Upper lobe of right lung (tissue), 1 donor: ENCODE measurements at regions not wholly inside any gene's neighbourhood (a gene's known extent, or its start where the extent isn't known, plus 50 kb on each side); places are given as distances from the start of the nearest gene placed in this dataset.
"Not testable (repeated sequence)": the region's sequence is repeated elsewhere in the genome, so short reads cannot be mapped to it uniquely, and the experiment has no call there.

Experiments used
- ATAC-seq: fragments of 200-7000 bp; cut with Tn5 transposase; one replicate; pipeline ENCODE4 v1.9.1; 2020; ENCODE audit warnings: mild to moderate bottlenecking, moderate library complexity
- DNase-seq: peaks from one replicate; pipeline ENCODE4 v3.0.0-alpha.2; 2020
- H3K27ac ChIP-seq: fragments of 200-600 bp; one replicate; pipeline ENCODE4 v1.8.0; 2022
- H3K27me3 ChIP-seq: fragments of 200-600 bp; one replicate; pipeline ENCODE4 v1.8.0; 2022; ENCODE audit warnings: mild to moderate bottlenecking
- H3K36me3 ChIP-seq: fragments of 200-600 bp; one replicate; pipeline ENCODE4 v1.8.0; 2022
- H3K4me1 ChIP-seq: fragments of 200-600 bp; one replicate; pipeline ENCODE4 v1.8.0; 2022
- H3K4me3 ChIP-seq: fragments of 200-600 bp; one replicate; pipeline ENCODE4 v1.8.0; 2022; ENCODE audit warnings: mild to moderate bottlenecking
- H3K9me3 ChIP-seq: fragments of 200-600 bp; one replicate; pipeline ENCODE4 v1.8.0; 2022
- intact Hi-C: fragments of 100-400 bp; cut with DNase I; formaldehyde crosslinking; loops from one replicate; pipeline ENCODE4 v1.11.0; 2022
- TF ChIP-seq, protein P1 (sequence below): fragments of 200-600 bp; IDR thresholded peaks from one replicate; pipeline ENCODE4 v1.8.0; 2022; ENCODE audit warnings: antibody characterized with exemption
- donor health status: DM: no; HTN: yes; CAD: no; lungs with severe emphysema.

DNA sequence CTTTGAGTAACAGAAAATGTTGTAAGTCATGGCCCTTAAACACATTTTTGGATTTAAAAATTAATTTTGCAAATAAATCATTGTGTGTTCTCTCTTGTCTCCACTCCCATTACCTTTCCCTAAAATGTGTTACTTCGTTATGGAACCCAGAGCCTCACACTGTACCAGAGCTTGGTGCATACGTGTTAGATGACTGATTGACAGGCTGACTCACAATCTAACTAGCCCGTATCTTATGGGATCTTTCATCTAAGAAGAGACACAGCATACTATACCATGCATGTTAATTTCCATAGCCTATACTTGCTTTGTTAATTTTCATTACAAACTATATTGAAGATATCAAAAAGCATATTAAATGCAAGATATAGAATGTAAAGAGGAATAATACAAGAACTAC lies 87.1 kb downstream of the SPRY4 start:
- H3K27me3 ChIP-seq: no peaks in the 10 kb centered on the region
- no peaks in the 10 kb centered on the region for H3K4me1 ChIP-seq
- no peak for DNase-seq
- no peaks in the 10 kb centered on the region for H3K36me3 ChIP-seq
- ATAC-seq: no peak
- TF ChIP-seq, protein P1, sequence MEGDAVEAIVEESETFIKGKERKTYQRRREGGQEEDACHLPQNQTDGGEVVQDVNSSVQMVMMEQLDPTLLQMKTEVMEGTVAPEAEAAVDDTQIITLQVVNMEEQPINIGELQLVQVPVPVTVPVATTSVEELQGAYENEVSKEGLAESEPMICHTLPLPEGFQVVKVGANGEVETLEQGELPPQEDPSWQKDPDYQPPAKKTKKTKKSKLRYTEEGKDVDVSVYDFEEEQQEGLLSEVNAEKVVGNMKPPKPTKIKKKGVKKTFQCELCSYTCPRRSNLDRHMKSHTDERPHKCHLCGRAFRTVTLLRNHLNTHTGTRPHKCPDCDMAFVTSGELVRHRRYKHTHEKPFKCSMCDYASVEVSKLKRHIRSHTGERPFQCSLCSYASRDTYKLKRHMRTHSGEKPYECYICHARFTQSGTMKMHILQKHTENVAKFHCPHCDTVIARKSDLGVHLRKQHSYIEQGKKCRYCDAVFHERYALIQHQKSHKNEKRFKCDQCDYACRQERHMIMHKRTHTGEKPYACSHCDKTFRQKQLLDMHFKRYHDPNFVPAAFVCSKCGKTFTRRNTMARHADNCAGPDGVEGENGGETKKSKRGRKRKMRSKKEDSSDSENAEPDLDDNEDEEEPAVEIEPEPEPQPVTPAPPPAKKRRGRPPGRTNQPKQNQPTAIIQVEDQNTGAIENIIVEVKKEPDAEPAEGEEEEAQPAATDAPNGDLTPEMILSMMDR: no peak
- no peaks in the 10 kb centered on the region for H3K9me3 ChIP-seq
- no peak overlapping the region for H3K4me3 ChIP-seq
- intact Hi-C loops: no loop called here
- H3K27ac ChIP-seq: no peak overlapping the region

DNA sequence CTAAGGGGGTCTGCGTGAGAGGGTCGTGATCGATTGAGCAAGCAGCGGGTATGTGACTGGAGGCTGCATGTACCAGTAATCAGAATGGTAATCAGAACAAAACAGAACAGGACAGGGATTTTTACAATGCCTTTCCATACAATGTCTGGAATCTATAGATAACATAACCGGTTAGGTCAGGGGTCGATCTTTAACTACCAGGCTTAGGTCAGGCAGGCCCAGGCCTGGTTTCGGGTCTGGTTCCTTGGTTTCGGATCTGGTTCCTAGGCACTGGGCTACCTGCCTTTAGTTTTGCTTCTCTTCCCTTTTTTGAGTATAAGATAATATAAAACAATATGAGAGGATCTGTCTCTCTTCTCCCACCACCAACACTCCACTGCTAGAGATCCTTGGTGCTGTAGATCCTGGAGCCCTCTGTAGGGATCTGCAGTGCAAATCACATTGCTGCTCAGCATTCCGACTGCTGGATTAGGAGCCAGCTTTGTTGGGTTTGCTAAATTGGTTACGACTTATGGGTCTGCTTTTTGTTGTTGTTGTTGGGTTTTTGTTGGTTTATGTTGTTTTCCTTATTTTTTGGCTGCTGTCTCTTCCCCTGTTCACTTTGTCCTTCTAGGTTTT lies 88.0 kb downstream of the SPRY4 start:
- H3K4me1 ChIP-seq, DNase-seq, H3K27me3 ChIP-seq, H3K27ac ChIP-seq, ATAC-seq, intact Hi-C loops, H3K4me3 ChIP-seq, H3K9me3 ChIP-seq, H3K36me3 ChIP-seq: not testable (repeated sequence)

DNA sequence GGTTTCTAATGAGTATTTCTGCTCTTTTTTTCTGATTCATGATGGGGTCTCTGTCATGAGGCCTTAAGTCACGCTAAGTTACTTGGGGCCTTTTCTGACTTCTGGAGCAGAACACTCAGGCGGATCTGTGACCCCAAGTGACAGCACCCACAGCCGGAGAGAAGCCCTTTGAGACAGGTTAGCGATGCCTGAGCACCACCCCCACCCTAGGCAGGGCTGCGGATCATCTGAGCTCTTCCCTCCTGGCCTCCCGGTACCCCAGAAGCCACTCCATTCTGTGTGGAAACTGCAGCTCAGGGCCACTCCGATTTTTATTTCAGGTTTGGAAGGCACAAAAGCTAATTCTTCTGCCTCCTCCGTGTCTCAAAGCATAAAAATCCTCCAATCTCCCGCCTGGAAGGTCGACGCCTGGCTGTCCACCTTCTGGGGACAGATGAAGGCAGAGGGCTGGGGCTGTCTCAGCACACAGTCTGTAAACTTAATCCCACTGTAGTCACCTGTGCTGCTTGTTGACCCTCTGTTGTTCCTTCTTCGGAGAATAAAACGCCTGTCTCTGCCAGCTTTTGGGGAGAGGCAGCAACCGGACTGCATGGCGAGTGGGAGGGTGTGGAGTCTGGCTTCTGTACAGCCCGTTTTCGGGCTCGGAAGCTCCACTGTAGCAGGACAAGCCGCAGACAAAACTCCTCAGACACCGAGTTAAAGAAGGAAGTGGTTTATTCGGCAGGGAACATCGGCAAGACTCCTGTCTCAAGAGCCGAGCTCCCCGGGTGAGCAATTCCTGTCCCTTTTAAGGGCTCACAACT lies 88.8 kb downstream of the SPRY4 start:
- intact Hi-C loops: no loop called here
- H3K27ac ChIP-seq: no peak overlapping the region
- no peak for ATAC-seq

DNA sequence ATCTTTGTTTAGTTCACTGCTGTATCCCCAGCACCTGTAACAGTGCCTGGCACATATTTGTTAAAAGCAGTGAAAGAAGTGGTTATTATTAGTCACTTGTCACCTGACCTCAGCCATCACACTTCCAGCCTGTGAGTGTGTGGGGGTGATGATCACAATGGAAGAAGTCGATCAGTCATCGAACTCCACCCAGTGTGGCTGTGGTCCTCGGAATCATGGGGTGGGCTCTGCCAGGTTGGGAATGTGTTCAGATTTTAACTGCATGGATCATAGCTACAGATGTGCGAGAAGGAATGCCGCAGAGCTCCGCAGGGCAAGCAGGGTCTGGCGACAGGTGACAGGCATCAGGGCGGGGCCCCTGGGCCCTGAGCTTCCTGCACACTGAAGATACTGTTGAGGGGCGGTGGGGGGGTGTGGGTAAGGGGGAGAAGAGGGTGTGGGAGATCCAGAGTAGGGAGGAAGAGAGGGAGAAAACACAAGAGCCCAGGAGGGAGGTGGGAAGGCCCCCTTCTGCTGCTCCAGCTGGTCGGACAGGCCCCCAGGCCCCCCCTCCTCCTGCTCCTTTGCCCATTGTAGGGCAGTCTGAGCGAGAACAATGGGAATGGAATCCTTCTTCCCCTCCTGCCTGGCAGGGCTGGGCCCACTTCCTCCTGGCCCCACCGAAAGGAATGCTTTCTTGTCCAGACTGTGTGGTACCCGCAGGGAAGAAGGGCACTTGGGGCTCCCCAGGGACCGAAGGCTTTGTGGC lies 89.6 kb downstream of the SPRY4 start:
- ATAC-seq (peak; percentile 30), DNase-seq (no peak)
- no peaks in the 10 kb centered on the region for H3K9me3 ChIP-seq
- intact Hi-C loops: no loop called here
- H3K36me3 ChIP-seq: no peaks in the 10 kb centered on the region
- TF ChIP-seq, protein P1: no peak
- H3K4me1 ChIP-seq: no peaks in the 10 kb centered on the region
- H3K27me3 ChIP-seq: no peaks in the 10 kb centered on the region
- no peak overlapping the region for H3K4me3 ChIP-seq
- no peak overlapping the region for H3K27ac ChIP-seq

More for the DNA sequence above, 88.8 kb downstream of the SPRY4 start:
- no peaks in the 10 kb centered on the region for H3K27me3 ChIP-seq
- no peaks in the 10 kb centered on the region for H3K9me3 ChIP-seq
- H3K4me1 ChIP-seq: no peaks in the 10 kb centered on the region
- TF ChIP-seq, protein P1: no peak
- no peak for DNase-seq
- H3K36me3 ChIP-seq: no peaks in the 10 kb centered on the region
- no peak overlapping the region for H3K4me3 ChIP-seq

DNA sequence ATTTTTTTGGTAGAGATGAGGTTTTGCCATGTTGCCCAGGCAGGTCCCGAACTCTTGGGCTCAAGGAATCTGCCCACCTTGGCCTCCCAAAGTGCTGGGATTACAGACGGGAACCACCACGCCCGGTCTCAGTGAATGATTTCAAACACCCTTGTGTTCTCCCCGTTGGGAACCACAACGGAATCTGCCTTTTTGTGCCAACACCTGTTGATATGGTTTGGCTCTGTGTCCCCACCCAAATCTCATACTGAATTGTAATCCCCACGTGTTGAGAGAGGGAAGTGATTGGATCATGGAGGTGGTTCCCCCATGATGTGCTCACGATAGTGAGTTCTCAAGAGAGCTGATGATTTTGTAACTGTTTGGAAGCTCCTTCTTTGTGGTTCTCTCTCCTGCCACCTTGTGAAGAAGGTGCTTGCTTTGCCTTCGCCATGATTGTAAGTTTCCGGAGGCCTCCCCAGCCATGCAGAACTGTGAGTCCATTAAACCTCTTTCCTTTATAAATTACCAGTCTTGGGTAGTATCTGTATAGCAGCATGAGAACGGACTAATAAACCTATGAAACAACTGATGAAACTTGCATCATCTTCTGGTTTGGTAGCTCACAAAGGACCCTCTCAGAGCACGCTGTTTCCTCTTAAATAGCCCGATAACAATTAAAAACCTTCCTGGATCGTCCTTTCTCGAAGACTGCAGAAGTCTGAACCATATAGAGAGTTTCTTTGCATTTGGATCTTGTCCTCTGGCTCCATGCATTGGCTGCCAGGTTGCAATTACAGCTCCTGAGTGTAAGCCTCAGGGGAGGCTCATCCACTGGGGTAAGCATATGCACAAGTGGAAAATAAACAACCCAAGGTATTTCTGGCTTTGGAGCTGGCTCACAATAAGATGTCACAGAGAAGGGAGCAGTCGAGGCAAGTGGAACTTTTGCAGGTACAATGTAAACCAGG lies 91.5 kb downstream of the SPRY4 start:
- no peaks in the 10 kb centered on the region for H3K36me3 ChIP-seq
- ATAC-seq (no peak), DNase-seq (no peak)
- no peak overlapping the region for H3K27ac ChIP-seq
- intact Hi-C loops: no loop called here
- no peak overlapping the region for H3K4me3 ChIP-seq
- TF ChIP-seq, protein P1: no peak
- no peaks in the 10 kb centered on the region for H3K9me3 ChIP-seq
- H3K27me3 ChIP-seq: no peaks in the 10 kb centered on the region
- no peaks in the 10 kb centered on the region for H3K4me1 ChIP-seq

DNA sequence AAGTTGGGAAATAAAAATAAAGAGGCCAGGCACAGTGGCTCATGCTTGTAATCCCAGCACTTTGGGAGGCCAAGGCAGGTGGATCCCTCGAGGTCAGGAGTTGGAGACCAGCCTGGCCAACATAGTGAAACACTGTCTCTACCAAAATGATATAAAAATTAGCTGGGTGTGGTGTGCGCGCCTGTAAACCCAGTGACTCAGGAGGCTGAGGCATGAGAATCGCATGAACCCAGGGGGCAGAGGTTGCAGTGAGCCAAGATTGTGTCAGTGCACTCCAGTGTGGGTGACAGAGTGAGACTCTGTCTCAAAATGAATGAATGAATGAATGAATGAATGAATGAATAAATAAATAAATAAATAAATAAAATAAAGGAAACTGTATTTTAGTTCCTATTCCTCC lies 93.9 kb downstream of the SPRY4 start:
- H3K9me3 ChIP-seq, H3K4me3 ChIP-seq, DNase-seq, H3K27me3 ChIP-seq, ATAC-seq, intact Hi-C loops, H3K27ac ChIP-seq, H3K36me3 ChIP-seq, H3K4me1 ChIP-seq: not testable (repeated sequence)
